ENCODE measurements at regions not wholly inside any gene's neighbourhood (a gene's known extent, or its start where the extent isn't known, plus 50 kb on each side); places are given as distances from the start of the nearest gene placed in this dataset.

- ATAC-seq (no peak), DNase-seq (no peak)
- TF ChIP-seq CTCF (IDR thresholded peaks at IDR 0.05): no peak
- H3K4me1 Mint-ChIP-seq (ENCODE audit: low read depth): no peaks in the 10 kb centered on the region
- H3K9me3 Mint-ChIP-seq: peaks cover 4% of the 10 kb centered on the region
- intact Hi-C loops (cut with micrococcal nuclease): no loop called here
- H3K27me3 Mint-ChIP-seq: no peaks in the 10 kb centered on the region
- H3K36me3 Mint-ChIP-seq (ENCODE audit: low read depth): no peaks in the 10 kb centered on the region
- POLR2A ChIA-PET: no interaction called here
- no peak overlapping the region for H3K27ac Mint-ChIP-seq
- CTCF ChIA-PET: interaction anchor here (0.7 kb wide), 1 partner anchor 1440 kb away, joined by 3 read pairs; no protein-coding TSS in a partner anchor
- H3K4me3 Mint-ChIP-seq: no peak overlapping the region
These were observed 283.1 kb upstream of the CYRIA start for GRCh38 chr2:16948710-16949109.

- TF ChIP-seq CTCF (IDR thresholded peaks at IDR 0.05): no peak
- H3K27me3 Mint-ChIP-seq: no peaks in the 10 kb centered on the region
- ChIA-PET POLR2A (no interaction called here), CTCF (no interaction called here)
- no peak for DNase-seq
- no peaks in the 10 kb centered on the region for H3K4me1 Mint-ChIP-seq (ENCODE audit: low read depth)
- ATAC-seq: no peak
- intact Hi-C loops (cut with micrococcal nuclease): no loop called here
- H3K9me3 Mint-ChIP-seq: peaks cover 4% of the 10 kb centered on the region
- no peak overlapping the region for H3K4me3 Mint-ChIP-seq
- no peaks in the 10 kb centered on the region for H3K36me3 Mint-ChIP-seq (ENCODE audit: low read depth)
- H3K27ac Mint-ChIP-seq: no peak overlapping the region
These were observed 282.4 kb upstream of the CYRIA start for GRCh38 chr2:16948053-16948452.

DNA sequence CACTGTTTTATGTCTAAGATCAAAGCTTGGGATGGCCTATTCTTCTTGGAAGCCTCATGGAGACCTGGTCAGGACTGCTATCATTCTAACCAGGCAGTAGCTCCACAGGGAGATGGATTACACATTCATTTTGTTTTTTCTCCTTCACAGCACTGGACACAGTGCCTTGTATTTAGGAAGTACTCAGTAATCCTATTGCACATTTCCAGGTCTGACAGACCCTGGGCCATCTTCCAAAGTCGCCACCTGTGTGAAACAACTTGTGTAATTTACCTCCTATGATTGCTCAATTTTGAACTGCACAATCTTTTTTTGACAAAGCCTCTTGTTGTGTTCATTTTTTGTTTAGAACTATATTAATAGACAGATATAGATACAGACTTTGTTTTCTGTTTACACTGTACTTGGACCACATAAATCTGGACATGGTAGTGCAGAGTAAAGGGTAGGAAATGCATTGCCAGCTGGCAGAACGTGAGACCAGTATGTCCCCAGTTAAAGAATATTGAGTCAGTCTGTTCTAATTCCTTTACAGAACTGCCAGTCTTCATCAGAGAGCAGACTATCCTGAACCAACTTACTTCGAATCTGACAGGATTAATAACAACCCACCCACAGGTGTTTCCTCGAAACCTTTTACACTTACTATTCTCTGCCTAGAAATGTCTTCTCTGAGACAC lies 277.8 kb upstream of the CYRIA start:
- ATAC-seq (no peak), DNase-seq (no peak)
- ChIA-PET CTCF (no interaction called here), POLR2A (no interaction called here)
- intact Hi-C loops (cut with micrococcal nuclease): no loop called here
- no peaks in the 10 kb centered on the region for H3K27me3 Mint-ChIP-seq
- H3K4me3 Mint-ChIP-seq: no peak overlapping the region
- no peaks in the 10 kb centered on the region for H3K4me1 Mint-ChIP-seq (ENCODE audit: low read depth)
- H3K27ac Mint-ChIP-seq: no peak overlapping the region
- H3K9me3 Mint-ChIP-seq: peaks cover 3% of the 10 kb centered on the region
- H3K36me3 Mint-ChIP-seq (ENCODE audit: low read depth): no peaks in the 10 kb centered on the region
- TF ChIP-seq CTCF (IDR thresholded peaks at IDR 0.05): no peak

GRCh38 chr2:16940214-16940613 lies 274.6 kb upstream of the CYRIA start:
- peaks cover 3% of the 10 kb centered on the region for H3K9me3 Mint-ChIP-seq
- no peaks in the 10 kb centered on the region for H3K4me1 Mint-ChIP-seq (ENCODE audit: low read depth)
- no peak overlapping the region for H3K27ac Mint-ChIP-seq
- no peak for ATAC-seq
- ChIA-PET POLR2A (no interaction called here), CTCF (no interaction called here)
- no peak overlapping the region for H3K4me3 Mint-ChIP-seq
- intact Hi-C loops (cut with micrococcal nuclease): no loop called here
- H3K36me3 Mint-ChIP-seq (ENCODE audit: low read depth): no peaks in the 10 kb centered on the region
- no peak for TF ChIP-seq CTCF (IDR thresholded peaks at IDR 0.05)
- no peak for DNase-seq
- no peaks in the 10 kb centered on the region for H3K27me3 Mint-ChIP-seq

- ATAC-seq: no peak
These were observed 274.1 kb upstream of the CYRIA start for GRCh38 chr2:16939771-16940170.

More at GRCh38 chr2:16939771-16940170, 274.1 kb upstream of the CYRIA start:
- Mint-ChIP-seq H3K36me3 (ENCODE audit: low read depth) (no peaks in the 10 kb centered on the region), H3K4me1 (ENCODE audit: low read depth) (no peaks in the 10 kb centered on the region), H3K27ac (no peak overlapping the region), H3K27me3 (no peaks in the 10 kb centered on the region), H3K4me3 (no peak overlapping the region), H3K9me3 (peaks cover 3% of the 10 kb centered on the region)
- ChIA-PET CTCF (no interaction called here), POLR2A (no interaction called here)
- DNase-seq: no peak
- no peak for TF ChIP-seq CTCF (IDR thresholded peaks at IDR 0.05)
- intact Hi-C loops (cut with micrococcal nuclease): no loop called here
